ENCODE measurements at regions not wholly inside any gene's neighbourhood (a gene's known extent, or its start where the extent isn't known, plus 50 kb on each side); places are given as distances from the start of the nearest gene placed in this dataset.
"Not testable (repeated sequence)": the region's sequence is repeated elsewhere in the genome, so short reads cannot be mapped to it uniquely, and the experiment has no call there.

DNA sequence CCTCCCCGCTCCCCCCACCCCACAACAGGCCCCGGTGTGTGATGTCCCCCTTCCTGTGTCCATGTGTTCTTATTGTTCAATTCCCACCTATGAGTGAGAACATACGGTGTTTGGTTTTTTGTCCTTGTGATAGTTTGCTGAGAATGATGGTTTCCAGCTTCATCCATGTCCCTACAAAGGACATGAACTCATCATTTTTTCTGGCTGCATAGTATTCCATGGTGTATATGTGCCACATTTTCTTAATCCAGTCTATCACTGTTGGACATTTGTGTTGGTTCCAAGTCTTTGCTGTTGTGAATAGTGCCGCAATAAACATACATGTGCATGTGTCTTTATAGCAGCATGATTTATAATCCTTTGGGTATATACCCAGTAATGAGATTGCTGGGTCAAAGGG, 104.3 kb downstream of the MTPN start:
- not testable (repeated sequence) for H3K36me3 Mint-ChIP-seq (ENCODE audit: unreplicated experiment); H3K4me3 Mint-ChIP-seq (ENCODE audit: unreplicated experiment); H3K4me1 Mint-ChIP-seq (ENCODE audit: unreplicated experiment); H3K27ac Mint-ChIP-seq (ENCODE audit: unreplicated experiment); H3K9me3 Mint-ChIP-seq (ENCODE audit: unreplicated experiment); DNase-seq (ENCODE audit: extremely low spot score, unreplicated experiment)
- peaks cover 36% of the 10 kb centered on the region for H3K27me3 Mint-ChIP-seq (ENCODE audit: unreplicated experiment)

DNA sequence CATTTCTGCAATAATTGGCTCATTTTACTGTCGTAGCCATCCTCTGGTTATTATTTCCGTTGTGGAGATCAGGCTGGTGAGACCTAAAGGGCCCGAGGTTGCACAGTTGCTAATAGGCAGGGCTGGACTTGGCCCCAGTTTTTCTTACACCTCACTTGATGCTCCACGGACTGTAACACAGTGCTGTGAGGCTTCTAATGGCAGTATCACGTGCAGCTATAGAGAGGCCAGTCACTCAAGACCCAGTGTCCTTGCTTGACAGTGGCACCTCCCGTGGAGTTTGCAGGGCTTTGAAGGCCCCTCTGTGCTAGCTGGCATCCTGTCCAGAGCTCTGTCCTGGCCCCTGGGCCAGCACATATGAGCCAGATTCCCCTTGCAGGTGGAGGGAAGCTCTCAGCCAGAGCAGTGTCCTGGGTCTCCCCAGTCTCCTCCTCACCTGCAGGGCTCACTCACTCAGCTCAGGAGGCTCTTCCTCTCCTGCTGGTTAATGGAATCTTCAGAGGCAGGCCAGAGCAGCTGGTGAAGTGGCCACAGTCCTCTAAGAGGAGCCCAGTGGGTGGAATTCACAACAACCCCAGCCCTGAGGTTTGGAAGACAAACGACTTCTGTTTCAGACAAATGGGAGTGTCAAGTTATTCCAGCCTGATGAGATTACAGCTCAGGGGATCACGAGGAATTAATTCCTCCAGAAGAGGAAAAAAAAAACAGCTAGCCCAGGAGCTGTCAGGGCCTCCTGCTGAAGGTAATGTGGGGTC, 114.2 kb upstream of the FAM180A start:
- no peak for DNase-seq (ENCODE audit: extremely low spot score, unreplicated experiment)
- no peak overlapping the region for H3K27ac Mint-ChIP-seq (ENCODE audit: unreplicated experiment)

DNA sequence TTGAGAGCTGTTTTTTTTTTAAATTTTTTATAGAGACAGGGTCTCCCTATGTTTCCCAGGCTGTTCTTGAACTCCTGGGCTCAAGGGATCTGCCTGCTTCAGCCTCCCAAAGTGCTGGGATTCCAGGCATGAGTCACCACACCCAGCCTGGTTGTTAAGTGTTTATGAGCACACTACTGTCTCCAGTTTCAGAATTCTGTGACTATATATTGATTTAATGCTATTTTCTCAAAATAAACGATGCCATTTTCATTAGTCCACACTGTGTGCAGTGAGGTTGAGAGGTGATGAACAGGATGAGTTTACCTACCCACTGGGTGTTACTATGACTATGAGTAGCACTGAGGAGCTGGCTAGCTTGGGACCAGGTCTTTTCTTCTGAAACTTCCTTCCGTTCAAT, 110.9 kb upstream of the FAM180A start:
- Mint-ChIP-seq H3K36me3 (ENCODE audit: unreplicated experiment) (no peaks in the 10 kb centered on the region), H3K9me3 (ENCODE audit: unreplicated experiment) (no peaks in the 10 kb centered on the region), H3K4me3 (ENCODE audit: unreplicated experiment) (no peak overlapping the region), H3K27ac (ENCODE audit: unreplicated experiment) (no peak overlapping the region), H3K27me3 (ENCODE audit: unreplicated experiment) (no peaks in the 10 kb centered on the region), H3K4me1 (ENCODE audit: unreplicated experiment) (no peaks in the 10 kb centered on the region)
- TF ChIP-seq, protein P1, sequence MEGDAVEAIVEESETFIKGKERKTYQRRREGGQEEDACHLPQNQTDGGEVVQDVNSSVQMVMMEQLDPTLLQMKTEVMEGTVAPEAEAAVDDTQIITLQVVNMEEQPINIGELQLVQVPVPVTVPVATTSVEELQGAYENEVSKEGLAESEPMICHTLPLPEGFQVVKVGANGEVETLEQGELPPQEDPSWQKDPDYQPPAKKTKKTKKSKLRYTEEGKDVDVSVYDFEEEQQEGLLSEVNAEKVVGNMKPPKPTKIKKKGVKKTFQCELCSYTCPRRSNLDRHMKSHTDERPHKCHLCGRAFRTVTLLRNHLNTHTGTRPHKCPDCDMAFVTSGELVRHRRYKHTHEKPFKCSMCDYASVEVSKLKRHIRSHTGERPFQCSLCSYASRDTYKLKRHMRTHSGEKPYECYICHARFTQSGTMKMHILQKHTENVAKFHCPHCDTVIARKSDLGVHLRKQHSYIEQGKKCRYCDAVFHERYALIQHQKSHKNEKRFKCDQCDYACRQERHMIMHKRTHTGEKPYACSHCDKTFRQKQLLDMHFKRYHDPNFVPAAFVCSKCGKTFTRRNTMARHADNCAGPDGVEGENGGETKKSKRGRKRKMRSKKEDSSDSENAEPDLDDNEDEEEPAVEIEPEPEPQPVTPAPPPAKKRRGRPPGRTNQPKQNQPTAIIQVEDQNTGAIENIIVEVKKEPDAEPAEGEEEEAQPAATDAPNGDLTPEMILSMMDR (IDR thresholded peaks at IDR 0.05), result no peak
- DNase-seq (ENCODE audit: extremely low spot score, unreplicated experiment), result no peak

More for the DNA sequence above, 114.2 kb upstream of the FAM180A start:
- H3K36me3 Mint-ChIP-seq (ENCODE audit: unreplicated experiment), result no peaks in the 10 kb centered on the region
- no peaks in the 10 kb centered on the region for H3K4me1 Mint-ChIP-seq (ENCODE audit: unreplicated experiment)
- H3K4me3 Mint-ChIP-seq (ENCODE audit: unreplicated experiment), result no peak overlapping the region
- H3K27me3 Mint-ChIP-seq (ENCODE audit: unreplicated experiment), result no peaks in the 10 kb centered on the region
- no peaks in the 10 kb centered on the region for H3K9me3 Mint-ChIP-seq (ENCODE audit: unreplicated experiment)
- TF ChIP-seq, protein P1 (IDR thresholded peaks at IDR 0.05), result no peak

DNA sequence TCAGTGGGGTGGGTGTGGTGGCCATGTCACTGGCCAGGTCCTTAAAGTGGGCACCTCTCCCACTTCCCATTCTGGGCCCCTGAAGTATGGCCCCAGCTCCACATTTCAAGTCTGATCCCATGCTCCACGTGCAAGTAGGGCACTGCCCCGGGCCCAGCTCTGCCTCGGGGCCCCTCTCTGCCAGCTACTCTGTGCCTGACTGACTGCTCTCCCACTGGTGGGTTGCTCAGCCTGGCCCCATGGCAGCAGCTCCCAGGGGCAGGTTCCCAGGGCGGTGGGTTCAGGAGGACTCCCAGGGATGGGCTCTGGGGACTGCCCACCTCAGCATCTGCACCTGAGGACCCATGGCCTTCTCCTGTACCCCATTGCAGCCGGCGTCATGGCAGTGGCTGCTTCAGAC, 110.2 kb upstream of the FAM180A start:
- Mint-ChIP-seq H3K27me3 (ENCODE audit: unreplicated experiment) (no peaks in the 10 kb centered on the region), H3K4me3 (ENCODE audit: unreplicated experiment) (no peak overlapping the region), H3K4me1 (ENCODE audit: unreplicated experiment) (no peaks in the 10 kb centered on the region), H3K36me3 (ENCODE audit: unreplicated experiment) (no peaks in the 10 kb centered on the region), H3K27ac (ENCODE audit: unreplicated experiment) (no peak overlapping the region), H3K9me3 (ENCODE audit: unreplicated experiment) (no peaks in the 10 kb centered on the region)
- TF ChIP-seq, protein P1 (IDR thresholded peaks at IDR 0.05), result no peak
- DNase-seq (ENCODE audit: extremely low spot score, unreplicated experiment), result no peak

DNA sequence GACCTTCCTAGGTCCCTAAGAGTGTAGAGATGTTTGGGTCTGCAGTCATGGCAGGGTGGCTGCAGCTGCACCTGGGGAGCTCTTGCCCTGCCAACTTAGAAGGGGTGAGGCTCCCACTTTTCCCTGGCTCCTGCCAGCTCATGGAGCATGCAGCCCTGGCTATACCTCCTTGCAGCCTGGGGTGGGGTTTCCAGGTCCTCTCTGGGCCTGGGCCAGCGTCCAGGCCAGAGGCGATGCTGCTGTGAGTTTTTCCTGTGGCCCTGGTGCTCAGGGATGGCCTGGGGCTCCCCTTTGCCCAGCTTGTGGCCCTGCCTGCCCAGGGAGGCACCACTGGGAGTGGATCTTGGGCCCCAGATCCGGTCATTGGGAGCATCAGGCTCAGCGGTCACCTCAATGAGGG, 109.8 kb upstream of the FAM180A start:
- H3K4me3 Mint-ChIP-seq (ENCODE audit: unreplicated experiment), result no peak overlapping the region

More for the DNA sequence above, 109.8 kb upstream of the FAM180A start:
- Mint-ChIP-seq H3K27me3 (ENCODE audit: unreplicated experiment) (no peaks in the 10 kb centered on the region), H3K36me3 (ENCODE audit: unreplicated experiment) (no peaks in the 10 kb centered on the region), H3K9me3 (ENCODE audit: unreplicated experiment) (no peaks in the 10 kb centered on the region), H3K27ac (ENCODE audit: unreplicated experiment) (no peak overlapping the region), H3K4me1 (ENCODE audit: unreplicated experiment) (no peaks in the 10 kb centered on the region)
- no peak for DNase-seq (ENCODE audit: extremely low spot score, unreplicated experiment)
- TF ChIP-seq, protein P1 (IDR thresholded peaks at IDR 0.05), result no peak
